ENCODE measurements at regions not wholly inside any gene's neighbourhood (a gene's known extent, or its start where the extent isn't known, plus 50 kb on each side); places are given as distances from the start of the nearest gene placed in this dataset.
A peak's percentile ranks its signal among the peaks of the same experiment; 100 is the strongest.

- no peak for DNase-seq
Measured at GRCh38 chr2:120829633-120830025, 94.0 kb downstream of the GLI2 start.

DNA sequence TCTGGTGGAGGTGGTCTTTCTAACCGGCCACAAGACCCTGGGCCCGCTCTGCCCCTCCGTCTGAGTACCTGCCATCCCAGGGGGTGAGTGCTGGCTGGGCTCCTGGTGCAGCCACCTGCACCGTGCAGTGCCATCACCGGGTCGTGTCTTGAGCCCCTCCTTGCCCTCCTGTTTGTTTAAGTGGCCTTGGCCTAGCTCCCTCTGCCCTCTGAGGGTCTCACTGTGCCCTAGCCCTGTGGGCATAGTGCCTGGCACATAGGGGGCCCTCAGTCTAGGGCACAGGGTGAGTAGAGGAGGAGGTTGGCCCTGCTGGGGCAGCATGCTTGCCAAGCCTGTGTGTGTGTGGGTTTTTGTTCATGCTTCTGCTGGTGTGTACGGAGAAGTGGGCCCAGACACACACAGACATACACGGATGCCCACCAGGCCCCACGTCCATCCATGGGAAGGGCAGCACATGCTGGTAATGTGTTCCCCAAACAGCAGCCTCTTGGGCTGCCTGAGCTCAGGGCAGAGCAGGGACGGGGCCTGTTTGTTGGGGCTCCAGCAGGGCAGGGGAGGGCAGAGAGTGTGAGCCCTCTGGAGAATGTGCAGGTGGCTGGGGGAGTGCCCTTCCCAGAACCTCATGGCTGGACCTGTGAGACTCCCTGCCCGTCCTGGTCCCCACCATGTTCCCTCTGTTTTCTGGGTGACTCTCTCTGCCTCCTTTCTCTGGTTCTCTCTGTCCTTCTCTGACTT is 94.6 kb downstream of the GLI2 start:
- DNase-seq: no peak

DNA sequence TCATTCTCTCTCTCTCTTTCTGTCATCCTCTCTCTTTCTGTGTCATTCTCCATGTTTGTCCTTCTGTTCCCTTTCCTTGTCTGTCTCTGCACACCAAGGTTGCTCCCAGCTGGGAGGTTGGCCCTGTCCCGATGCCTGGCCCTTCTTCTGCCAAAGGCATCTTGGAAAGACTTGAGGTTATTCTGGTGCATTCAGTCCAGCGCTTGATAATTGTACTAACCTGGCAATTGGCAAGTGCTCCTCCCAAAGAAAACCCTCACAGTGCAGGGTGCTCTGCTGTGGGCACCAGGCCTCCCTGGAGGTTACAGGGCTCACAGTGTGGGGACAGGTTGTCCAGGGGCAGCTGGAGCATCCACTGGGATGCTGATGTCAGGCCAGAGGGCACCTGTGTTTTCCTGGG is 95.4 kb downstream of the GLI2 start:
- DNase-seq: no peak

DNA sequence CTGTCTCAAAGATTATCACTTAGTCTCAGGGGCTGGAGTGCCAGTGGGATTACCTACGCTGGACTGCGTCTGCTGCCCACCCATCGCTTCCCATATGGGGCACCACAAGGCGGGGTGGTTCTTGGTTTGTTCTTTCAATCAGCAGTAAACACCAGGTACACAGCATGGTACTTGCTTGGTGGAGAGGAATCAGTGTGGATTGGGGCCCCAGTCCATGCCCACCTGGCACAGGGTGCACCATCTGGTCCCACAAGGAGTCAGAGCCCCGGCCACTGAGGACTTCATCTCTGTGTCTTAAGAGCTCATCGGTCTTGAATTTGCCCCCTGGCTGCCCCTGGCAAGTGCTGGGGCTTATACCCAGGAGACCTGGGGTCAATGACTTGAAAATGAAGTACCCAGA is 96.2 kb downstream of the GLI2 start:
- DNase-seq: no peak

GRCh38 chr2:120832296-120833070 is 96.8 kb downstream of the GLI2 start:
- DNase-seq: no peak

GRCh38 chr2:120833127-120833675 is 97.5 kb downstream of the GLI2 start:
- DNase-seq: no peak

- no peak for DNase-seq
Measured at GRCh38 chr2:120834206-120834605, 98.5 kb downstream of the GLI2 start.

DNA sequence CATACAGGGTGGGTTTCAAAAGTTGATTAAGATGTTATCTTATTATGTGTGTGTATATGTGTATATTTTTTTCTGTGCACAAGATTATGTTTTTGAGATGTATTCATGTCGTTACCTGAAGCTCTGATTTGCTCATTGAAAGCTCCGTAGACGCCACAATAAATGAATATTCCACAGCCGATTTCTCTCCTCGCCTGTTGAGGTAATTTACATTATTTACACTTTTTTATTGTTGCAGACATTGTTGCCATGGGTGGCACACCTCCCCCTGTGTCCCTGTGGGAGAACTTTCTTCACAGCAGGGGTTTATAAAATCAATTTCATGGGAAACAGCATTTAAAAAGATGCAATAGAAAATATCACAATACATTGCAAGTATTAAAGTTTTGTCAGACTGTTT is 100.6 kb downstream of the GLI2 start:
- no peak for DNase-seq

- no peak for DNase-seq
Measured at GRCh38 chr2:120840795-120841487, 105.3 kb downstream of the GLI2 start.

GRCh38 chr2:120842456-120843439 is 107.1 kb downstream of the GLI2 start:
- DNase-seq: no peak

- no peak for DNase-seq
Measured at GRCh38 chr2:120844070-120844738, 108.5 kb downstream of the GLI2 start.

- no peak for DNase-seq
Measured at GRCh38 chr2:120845277-120845676, 109.6 kb downstream of the GLI2 start.

- peak; percentile 87 for DNase-seq
Measured at GRCh38 chr2:120846406-120847095, 110.9 kb downstream of the GLI2 start.

DNA sequence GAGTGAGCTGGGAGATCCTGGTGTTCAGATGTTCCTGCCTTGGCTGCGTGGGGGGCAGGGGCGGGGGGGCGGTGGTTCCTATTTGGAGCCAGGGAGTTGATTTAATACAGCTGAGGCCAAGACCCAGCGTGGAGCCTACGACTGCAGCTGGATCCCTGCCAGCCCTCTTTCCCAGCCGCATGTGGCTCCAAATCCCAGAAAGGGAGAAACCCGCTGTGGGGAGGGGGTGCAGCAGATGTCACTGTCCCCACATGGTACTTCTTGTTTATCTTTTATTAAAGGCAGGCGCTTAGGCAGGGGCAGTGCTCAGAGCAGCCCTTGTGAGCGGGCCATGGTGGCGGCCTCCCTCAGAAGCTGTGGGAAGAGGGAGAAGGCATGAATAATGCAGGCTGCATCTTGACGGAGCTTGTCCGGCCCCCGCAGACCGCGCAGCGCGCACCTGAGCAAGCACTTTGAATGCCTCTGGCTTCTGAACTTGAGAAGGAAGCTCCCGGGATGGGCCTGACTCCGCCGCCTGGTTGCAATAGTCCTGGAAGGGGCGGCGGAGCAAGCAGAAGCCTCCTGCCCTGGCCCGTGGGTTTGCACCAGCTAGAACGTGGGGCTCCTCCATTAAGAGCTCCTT is 112.1 kb downstream of the GLI2 start:
- DNase-seq: peak; percentile 65

DNA sequence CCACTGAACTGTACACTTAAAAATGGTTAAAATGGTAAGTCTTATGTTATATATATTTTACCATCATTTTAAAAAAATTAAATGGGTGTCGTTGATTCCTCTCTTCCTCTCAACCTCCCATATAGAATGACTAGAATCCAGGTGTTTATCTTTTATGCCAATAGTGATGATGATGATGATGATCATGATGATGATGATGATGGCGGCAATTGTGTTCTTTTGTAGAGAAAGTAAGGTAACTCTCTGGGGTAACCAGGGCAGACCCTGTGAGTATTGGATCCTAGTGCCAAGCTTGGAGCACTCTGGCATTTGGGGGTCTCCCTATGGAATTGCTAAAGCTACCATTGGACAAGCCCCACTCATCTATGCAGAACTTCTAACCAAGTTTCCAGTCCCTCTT is 113.6 kb downstream of the GLI2 start:
- DNase-seq: no peak

GRCh38 chr2:120850551-120850950 is 114.9 kb downstream of the GLI2 start:
- no peak for DNase-seq

GRCh38 chr2:120851116-120851773 is 115.6 kb downstream of the GLI2 start:
- DNase-seq: no peak

- no peak for DNase-seq
Measured at GRCh38 chr2:120852200-120852815, 116.6 kb downstream of the GLI2 start.

DNA sequence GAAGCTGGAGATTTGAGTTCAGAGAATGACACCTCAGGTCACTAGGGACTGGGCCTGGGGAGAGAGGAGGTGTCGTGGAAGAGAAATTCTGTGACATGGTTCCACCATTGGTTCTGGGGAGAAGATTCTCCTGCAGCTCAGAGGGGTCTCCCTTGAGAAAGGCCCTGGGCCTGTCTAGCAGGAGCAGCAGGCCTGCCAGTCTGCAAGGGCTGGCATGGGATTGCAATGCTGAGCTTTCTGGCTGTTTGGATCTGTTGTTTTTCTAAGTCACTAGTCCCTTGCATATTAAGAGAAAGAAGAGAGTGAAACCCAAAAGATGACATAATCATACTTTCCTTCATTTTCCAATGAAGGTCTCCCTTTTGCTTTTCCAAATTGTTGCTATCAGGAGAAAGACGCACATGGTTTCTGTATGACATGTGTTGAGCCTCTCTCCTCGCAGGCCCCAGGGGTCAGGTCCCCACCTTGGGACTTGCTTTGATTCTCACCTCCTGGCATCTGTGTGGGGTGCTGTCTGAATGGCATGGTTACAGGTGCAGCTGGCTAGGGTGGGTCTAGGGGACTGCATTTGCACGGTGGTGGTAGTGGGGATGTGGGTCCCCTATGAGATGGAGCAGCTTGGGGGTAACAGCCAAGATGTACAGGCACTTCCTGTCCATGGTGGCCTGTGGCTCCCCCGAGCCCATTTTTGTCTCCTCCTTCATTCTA is 117.8 kb downstream of the GLI2 start:
- no peak for DNase-seq

Measured in DMS79 treated with DMSO at 0.1 percent for 48 hours (cell line).